Ectodermal cell (in vitro differentiated cells): ENCODE measurements at regions not wholly inside any gene's neighbourhood (a gene's known extent, or its start where the extent isn't known, plus 50 kb on each side); places are given as distances from the start of the nearest gene placed in this dataset.

ENCODE experiments used
- H3K27ac ChIP-seq: 2 replicates; pipeline ENCODE4 v1.7.0; 2013; ENCODE audit warnings: mild to moderate bottlenecking, low read depth, low read length; ENCODE audit not compliant: insufficient read depth, poor library complexity, severe bottlenecking
- H3K27me3 ChIP-seq: 2 replicates; pipeline ENCODE4 v1.7.0; 2013; ENCODE audit warnings: mild to moderate bottlenecking, low read length; ENCODE audit not compliant: insufficient read depth, control insufficient read depth, poor library complexity, severe bottlenecking
- H3K36me3 ChIP-seq: one replicate; pipeline ENCODE4 v1.7.0; 2013; ENCODE audit warnings: low read length; ENCODE audit not compliant: control insufficient read depth, insufficient read depth
- H3K4me1 ChIP-seq: one replicate; pipeline ENCODE4 v1.7.0; 2013; ENCODE audit warnings: low read length; ENCODE audit not compliant: control insufficient read depth, insufficient read depth
- H3K4me3 ChIP-seq: 2 replicates; pipeline ENCODE4 v1.7.0; 2013; ENCODE audit warnings: low read depth, low read length, control low read depth; ENCODE audit not compliant: insufficient read depth
- H3K9me3 ChIP-seq: 2 replicates; pipeline ENCODE4 v1.7.0; 2013; ENCODE audit warnings: mild to moderate bottlenecking, low read length, moderate library complexity; ENCODE audit not compliant: control insufficient read depth
- WGBS, 2 experiments: methylation state at CpG; one replicate each; pipeline ENCODE4 v1.1.7; 2013; ENCODE audit warnings: missing lambda C conversion rate in 2 of 2; 5-methylcytosine and 5-hydroxymethylcytosine counted together

- no peaks in the 10 kb centered on the region for H3K9me3 ChIP-seq
- no peak overlapping the region for H3K27ac ChIP-seq
- no peak overlapping the region for H3K4me3 ChIP-seq
- 83 to 93% methylated on average over 2 of the region's 2 CpGs for WGBS, 2 experiments
- H3K4me1 ChIP-seq = peaks cover 8% of the 10 kb centered on the region
- H3K36me3 ChIP-seq = no peaks in the 10 kb centered on the region
- no peaks in the 10 kb centered on the region for H3K27me3 ChIP-seq
Measured at GRCh38 chr3:40844896-40845295, 320.1 kb downstream of the ZNF621 start.

- Histone ChIP-seq H3K27me3 (no peaks in the 10 kb centered on the region), H3K27ac (no peak overlapping the region), H3K4me3 (no peak overlapping the region), H3K36me3 (no peaks in the 10 kb centered on the region), H3K4me1 (peaks cover 8% of the 10 kb centered on the region), H3K9me3 (no peaks in the 10 kb centered on the region)
- 94% methylated on average over 1 of the region's 1 CpG for WGBS, 2 experiments
Measured at GRCh38 chr3:40845447-40845846, 320.7 kb downstream of the ZNF621 start.

DNA sequence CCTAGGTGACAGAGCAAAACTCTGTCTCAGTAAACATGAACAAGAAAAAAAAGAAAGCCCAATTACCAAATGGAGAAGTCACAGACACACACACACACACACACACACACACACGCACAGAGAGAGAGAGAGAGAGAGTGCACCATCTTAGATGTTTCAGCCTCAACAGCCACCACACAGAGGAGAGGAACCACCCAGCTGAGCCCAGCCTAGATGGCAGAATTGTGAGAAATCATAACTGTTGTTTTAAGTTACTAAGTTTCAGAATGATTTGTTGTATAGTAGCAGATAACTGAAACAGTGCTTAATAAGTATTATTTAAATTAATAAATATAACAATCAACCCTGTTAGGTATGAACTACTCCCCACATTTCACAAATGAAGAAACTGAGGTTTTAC lies 321.2 kb downstream of the ZNF621 start:
- Histone ChIP-seq H3K4me1 (peaks cover 8% of the 10 kb centered on the region), H3K36me3 (no peaks in the 10 kb centered on the region), H3K9me3 (no peaks in the 10 kb centered on the region), H3K27me3 (no peaks in the 10 kb centered on the region), H3K4me3 (no peak overlapping the region), H3K27ac (no peak overlapping the region)
- WGBS, 2 experiments = no CpG with 5 or more reads among the region's 1 CpG

DNA sequence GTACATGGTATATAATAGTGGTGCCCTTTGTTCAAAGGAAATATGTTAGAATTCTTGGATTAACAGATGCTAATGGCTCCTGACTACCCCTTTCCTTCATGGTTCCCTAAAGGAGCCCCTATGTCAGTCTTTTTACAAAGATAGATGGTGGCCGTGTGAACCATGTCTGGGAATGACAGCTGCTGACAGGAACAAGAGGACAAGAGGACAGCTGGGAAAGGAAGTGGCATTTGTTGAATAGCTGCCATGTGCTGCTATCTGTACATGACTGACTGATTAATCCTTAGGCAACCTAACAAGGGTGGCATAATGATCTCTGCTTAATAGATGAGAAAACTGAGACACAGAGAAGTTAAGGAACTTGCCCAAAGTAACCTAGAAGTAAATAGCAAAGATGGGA lies 321.7 kb downstream of the ZNF621 start:
- Histone ChIP-seq H3K4me3 (no peak overlapping the region), H3K27ac (no peak overlapping the region), H3K36me3 (no peaks in the 10 kb centered on the region), H3K27me3 (no peaks in the 10 kb centered on the region), H3K4me1 (peaks cover 8% of the 10 kb centered on the region), H3K9me3 (no peaks in the 10 kb centered on the region)
- WGBS, 2 experiments = 70 to 79% methylated on average over 1 of the region's 1 CpG

DNA sequence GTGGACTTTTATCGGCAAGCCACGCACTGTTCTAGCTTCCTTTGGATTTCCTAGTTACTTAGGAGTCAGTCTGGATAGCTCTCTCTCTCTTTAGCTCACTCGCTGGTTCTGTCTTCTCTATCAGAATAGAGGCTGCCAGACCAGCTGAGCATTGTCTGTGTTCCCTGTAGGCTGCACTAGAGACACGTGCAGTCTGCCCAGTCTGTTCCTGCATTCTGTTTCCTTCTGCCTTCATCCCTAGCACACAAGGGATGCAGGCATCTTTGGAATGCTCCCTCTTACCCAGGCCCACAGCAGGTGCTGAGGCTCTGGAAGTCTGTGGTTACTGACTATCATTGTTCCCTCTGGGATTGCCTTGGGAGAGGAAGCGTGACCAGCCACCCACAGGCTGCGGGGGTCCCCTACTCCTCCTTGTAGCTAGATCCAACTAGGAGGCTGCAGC lies 322.8 kb downstream of the ZNF621 start:
- Histone ChIP-seq H3K9me3 (no peaks in the 10 kb centered on the region), H3K36me3 (no peaks in the 10 kb centered on the region), H3K4me1 (peaks cover 8% of the 10 kb centered on the region), H3K27ac (no peak overlapping the region), H3K27me3 (no peaks in the 10 kb centered on the region), H3K4me3 (no peak overlapping the region)
- WGBS, 2 experiments = 49 to 50% methylated on average over 6 of the region's 6 CpGs

- H3K27ac ChIP-seq = no peak overlapping the region
- 91 to 92% methylated on average over 2 of the region's 2 CpGs for WGBS, 2 experiments
Measured at GRCh38 chr3:40848421-40848820, 323.7 kb downstream of the ZNF621 start.

DNA sequence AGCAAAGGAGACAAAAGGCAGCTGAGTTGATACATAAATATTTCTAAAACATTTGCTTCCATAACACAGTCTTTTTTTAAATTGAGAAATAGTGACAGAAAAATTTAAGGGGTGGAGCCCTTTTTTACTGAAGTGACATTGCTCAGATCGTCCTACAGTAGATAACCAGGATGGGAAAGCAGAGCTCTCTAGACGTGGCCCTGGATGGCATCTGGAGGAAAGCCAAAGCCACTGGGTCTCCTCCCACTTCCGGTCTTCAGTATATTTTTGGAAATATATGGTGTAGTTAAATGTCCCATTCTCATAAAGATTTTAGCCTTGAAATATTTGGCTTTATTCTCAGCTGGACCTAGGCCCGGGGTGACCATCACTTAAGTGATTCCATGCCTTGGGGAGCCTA lies 326.1 kb downstream of the ZNF621 start:
- H3K4me3 ChIP-seq = no peak overlapping the region
- no peak overlapping the region for H3K27ac ChIP-seq
- H3K4me1 ChIP-seq = peaks cover 8% of the 10 kb centered on the region
- H3K9me3 ChIP-seq = no peaks in the 10 kb centered on the region
- WGBS, 2 experiments = 97 to 99% methylated on average over 4 of the region's 4 CpGs
- no peaks in the 10 kb centered on the region for H3K27me3 ChIP-seq
- H3K36me3 ChIP-seq = no peaks in the 10 kb centered on the region

More at GRCh38 chr3:40848421-40848820, 323.7 kb downstream of the ZNF621 start:
- H3K4me1 ChIP-seq = peaks cover 8% of the 10 kb centered on the region
- H3K4me3 ChIP-seq = no peak overlapping the region
- no peaks in the 10 kb centered on the region for H3K36me3 ChIP-seq
- H3K27me3 ChIP-seq = no peaks in the 10 kb centered on the region
- H3K9me3 ChIP-seq = no peaks in the 10 kb centered on the region

DNA sequence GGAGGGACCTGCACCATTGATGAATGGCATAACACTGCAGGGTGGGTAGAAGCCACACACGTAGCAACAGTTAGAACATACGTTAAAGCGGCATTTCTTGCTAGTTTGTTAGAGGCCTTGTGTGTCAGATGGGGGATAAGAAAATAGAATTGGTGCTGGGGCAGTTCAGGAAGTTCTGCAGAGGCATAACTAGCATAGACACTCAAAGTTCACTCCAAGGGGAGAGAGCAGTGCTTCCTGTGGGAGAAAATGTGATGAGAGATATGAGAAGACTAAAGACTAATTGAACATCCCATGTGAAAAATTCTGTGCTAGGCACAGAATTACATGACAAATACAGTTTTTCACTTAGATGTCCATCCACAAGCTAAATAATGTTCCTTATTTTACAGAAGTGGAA lies 327.1 kb downstream of the ZNF621 start:
- 95% methylated on average over 3 of the region's 3 CpGs for WGBS, 2 experiments
- H3K27me3 ChIP-seq = no peaks in the 10 kb centered on the region
- H3K4me1 ChIP-seq = peaks cover 8% of the 10 kb centered on the region
- no peak overlapping the region for H3K27ac ChIP-seq
- H3K36me3 ChIP-seq = no peaks in the 10 kb centered on the region
- no peaks in the 10 kb centered on the region for H3K9me3 ChIP-seq
- H3K4me3 ChIP-seq = no peak overlapping the region

GRCh38 chr3:40852712-40853111 lies 328.0 kb downstream of the ZNF621 start:
- Histone ChIP-seq H3K4me1 (peaks cover 8% of the 10 kb centered on the region), H3K36me3 (no peaks in the 10 kb centered on the region), H3K27ac (no peak overlapping the region), H3K27me3 (no peaks in the 10 kb centered on the region), H3K4me3 (no peak overlapping the region), H3K9me3 (no peaks in the 10 kb centered on the region)
- 93 to 94% methylated on average over 2 of the region's 2 CpGs for WGBS, 2 experiments

DNA sequence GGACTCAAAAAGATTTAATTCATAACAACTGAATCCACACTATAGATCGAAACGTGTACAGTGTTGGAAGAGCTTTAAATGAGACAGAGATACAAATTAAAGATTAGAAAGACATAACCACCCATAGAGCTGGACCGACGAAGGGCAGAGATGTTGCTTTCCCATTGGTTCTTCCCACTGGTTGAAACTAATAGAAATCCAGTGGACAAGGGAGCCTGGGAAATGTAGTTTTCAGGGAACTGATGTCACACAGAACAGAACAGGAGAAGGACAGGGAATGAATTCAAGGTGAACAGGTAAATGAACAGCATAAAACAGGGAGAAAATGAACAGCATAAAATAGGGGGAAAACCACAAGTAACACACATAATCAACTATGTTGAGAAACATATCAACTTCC lies 328.7 kb downstream of the ZNF621 start:
- Histone ChIP-seq H3K4me1 (peaks cover under 1% of the 10 kb centered on the region), H3K9me3 (no peaks in the 10 kb centered on the region), H3K27ac (no peak overlapping the region), H3K27me3 (no peaks in the 10 kb centered on the region), H3K36me3 (no peaks in the 10 kb centered on the region), H3K4me3 (no peak overlapping the region)
- WGBS, 2 experiments = 84 to 92% methylated on average over 3 to 4 of the region's 4 CpGs

DNA sequence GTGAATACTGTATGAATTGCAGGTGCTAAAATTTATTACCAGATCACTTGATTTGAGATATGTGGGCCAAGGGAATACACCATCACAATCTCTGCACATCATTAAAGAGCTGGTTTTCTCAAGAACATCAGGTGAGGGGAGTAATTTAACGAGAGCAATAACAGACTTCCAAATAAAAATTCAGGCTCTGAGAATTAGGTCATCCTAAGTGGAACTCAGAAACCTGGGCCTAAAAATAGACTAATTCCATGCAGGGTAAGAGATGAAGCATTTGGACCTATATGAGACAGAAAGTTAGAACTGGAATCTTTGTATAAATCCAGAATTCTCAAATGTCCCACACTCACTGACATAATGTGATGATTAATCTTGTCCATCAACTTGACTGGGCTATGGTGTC lies 331.1 kb downstream of the ZNF621 start:
- no peak overlapping the region for H3K27ac ChIP-seq
- H3K4me1 ChIP-seq = no peaks in the 10 kb centered on the region
- no peaks in the 10 kb centered on the region for H3K9me3 ChIP-seq
- H3K36me3 ChIP-seq = no peaks in the 10 kb centered on the region
- no peak overlapping the region for H3K4me3 ChIP-seq
- WGBS, 2 experiments = 88% methylated on average over 1 of the region's 1 CpG; no CpG with 5 or more reads in 1 of the 2 experiments
- no peaks in the 10 kb centered on the region for H3K27me3 ChIP-seq
